NB4 (cell line): ENCODE measurements at regions not wholly inside any gene's neighbourhood (a gene's known extent, or its start where the extent isn't known, plus 50 kb on each side); places are given as distances from the start of the nearest gene placed in this dataset.

Experiments used
- MYC ChIP-seq: IDR thresholded peaks from 2 replicates; pipeline ENCODE4 v1.6.1; 2011; ENCODE audit warnings: low read depth, low read length
- POLR2A ChIP-seq: IDR thresholded peaks from 2 replicates; pipeline ENCODE4 v1.6.1; 2011; ENCODE audit warnings: mild to moderate bottlenecking; ENCODE audit not compliant: insufficient read length; ENCODE audit errors: extremely low read depth
- TF ChIP-seq, protein P1 (sequence below): IDR thresholded peaks from one replicate; pipeline ENCODE4 v1.5.1; 2012; ENCODE audit warnings: low read depth, low read length
- TF ChIP-seq, protein P2 (sequence below): IDR thresholded peaks from 2 replicates; pipeline ENCODE4 v1.6.1; 2011; ENCODE audit warnings: low read depth, low read length

DNA sequence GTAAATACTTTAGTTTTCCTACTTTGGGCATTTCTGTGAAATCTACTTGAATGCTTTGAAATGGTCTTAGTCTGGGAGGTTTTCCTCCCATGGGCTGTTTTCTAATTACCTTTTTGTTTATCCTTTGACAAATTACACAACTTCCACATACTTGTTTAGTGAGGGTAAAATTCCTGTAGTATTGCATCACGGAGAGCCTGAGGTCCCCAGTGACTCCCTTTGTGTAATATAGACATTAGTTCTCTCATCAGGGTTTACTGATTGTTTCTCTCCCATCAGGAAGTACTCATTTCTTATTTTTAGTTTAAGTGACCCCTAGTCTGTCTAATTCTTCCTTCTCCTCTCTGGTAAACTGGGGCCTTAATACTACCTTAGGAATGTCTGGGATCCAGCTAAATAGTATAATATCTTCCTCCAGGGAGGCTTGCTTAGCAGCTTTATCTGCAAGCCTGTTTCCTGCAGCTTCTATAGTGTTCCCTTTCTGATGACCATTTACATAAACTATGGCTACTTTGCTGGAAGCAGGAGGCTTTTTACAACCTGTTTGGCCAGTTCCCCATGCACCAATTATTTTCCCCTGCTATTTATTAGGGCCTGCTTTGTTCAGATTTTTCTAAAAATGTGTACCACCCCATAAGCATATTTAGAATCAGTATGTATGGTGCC, 87.2 kb upstream of the XCR1 start:
- TF ChIP-seq, protein P1, sequence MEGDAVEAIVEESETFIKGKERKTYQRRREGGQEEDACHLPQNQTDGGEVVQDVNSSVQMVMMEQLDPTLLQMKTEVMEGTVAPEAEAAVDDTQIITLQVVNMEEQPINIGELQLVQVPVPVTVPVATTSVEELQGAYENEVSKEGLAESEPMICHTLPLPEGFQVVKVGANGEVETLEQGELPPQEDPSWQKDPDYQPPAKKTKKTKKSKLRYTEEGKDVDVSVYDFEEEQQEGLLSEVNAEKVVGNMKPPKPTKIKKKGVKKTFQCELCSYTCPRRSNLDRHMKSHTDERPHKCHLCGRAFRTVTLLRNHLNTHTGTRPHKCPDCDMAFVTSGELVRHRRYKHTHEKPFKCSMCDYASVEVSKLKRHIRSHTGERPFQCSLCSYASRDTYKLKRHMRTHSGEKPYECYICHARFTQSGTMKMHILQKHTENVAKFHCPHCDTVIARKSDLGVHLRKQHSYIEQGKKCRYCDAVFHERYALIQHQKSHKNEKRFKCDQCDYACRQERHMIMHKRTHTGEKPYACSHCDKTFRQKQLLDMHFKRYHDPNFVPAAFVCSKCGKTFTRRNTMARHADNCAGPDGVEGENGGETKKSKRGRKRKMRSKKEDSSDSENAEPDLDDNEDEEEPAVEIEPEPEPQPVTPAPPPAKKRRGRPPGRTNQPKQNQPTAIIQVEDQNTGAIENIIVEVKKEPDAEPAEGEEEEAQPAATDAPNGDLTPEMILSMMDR: no peak
- TF ChIP-seq POLR2A (no peak), MYC (no peak)
- TF ChIP-seq, protein P2, sequence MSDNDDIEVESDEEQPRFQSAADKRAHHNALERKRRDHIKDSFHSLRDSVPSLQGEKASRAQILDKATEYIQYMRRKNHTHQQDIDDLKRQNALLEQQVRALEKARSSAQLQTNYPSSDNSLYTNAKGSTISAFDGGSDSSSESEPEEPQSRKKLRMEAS: no peak
